ENCODE measurements at regions not wholly inside any gene's neighbourhood (a gene's known extent, or its start where the extent isn't known, plus 50 kb on each side); places are given as distances from the start of the nearest gene placed in this dataset.

- TF ChIP-seq CTCF (IDR thresholded peaks at IDR 0.05) (no peak), POLR2A (IDR thresholded peaks at IDR 0.05) (no peak)
Observed at GRCh38 chr2:18425210-18425703, 135.2 kb downstream of the RDH14 start.

Measured in testis (tissue), 2 donors.